Natural killer cell treated with Interleukin-12 subunit alpha and Interleukin-12 subunit beta and Interleukin-15 and Interleukin-18, amount 100 ng/mL, for 72 hours (primary cell): ENCODE measurements at regions not wholly inside any gene's neighbourhood (a gene's known extent, or its start where the extent isn't known, plus 50 kb on each side); places are given as distances from the start of the nearest gene placed in this dataset.

Experiments
- ATAC-seq, 2 donors: fragments of 150-1000 bp; cut with Tn5 transposase in 1 of 2; sonication (Bioruptor Pico), chemical (Tn5 transposase) in 1 of 2; 2 replicates each; pipeline ENCODE4 v1.10.0; 2021
- DNase-seq: peaks from one replicate; pipeline ENCODE4 v3.0.0; 2022; ENCODE audit warnings: low spot score
- H3K27ac Mint-ChIP-seq, 2 donors: 1 replicate in 1 of 2; 2 replicates in 1 of 2; pipeline ENCODE4 v1.8.0; 2022; ENCODE audit warnings: mixed read lengths in 2 of 2, mild to moderate bottlenecking in 1 of 2, moderate library complexity in 1 of 2
- H3K27me3 Mint-ChIP-seq, 2 donors: 1 replicate in 1 of 2; 2 replicates in 1 of 2; pipeline ENCODE4 v1.8.0; 2022; ENCODE audit warnings: mixed read lengths in 2 of 2
- H3K36me3 Mint-ChIP-seq: one replicate; pipeline ENCODE4 v1.8.0; 2022; ENCODE audit warnings: mixed read lengths
- H3K4me1 Mint-ChIP-seq, 2 donors: 1 replicate in 1 of 2; 2 replicates in 1 of 2; pipeline ENCODE4 v1.8.0; 2022; ENCODE audit warnings: low read depth in 2 of 2, mixed read lengths in 2 of 2, mild to moderate bottlenecking in 1 of 2
- H3K4me3 Mint-ChIP-seq: one replicate; pipeline ENCODE4 v1.8.0; 2022; ENCODE audit warnings: mixed read lengths
- H3K9me3 Mint-ChIP-seq: 2 replicates; pipeline ENCODE4 v1.8.0; 2022; ENCODE audit warnings: mixed read lengths

- Mint-ChIP-seq H3K27me3 (peaks cover 8 to 23% of the 10 kb centered on the region in 2 donors), H3K9me3 (no peaks in the 10 kb centered on the region), H3K27ac (peak overlapping the region; percentile 87 to 95), H3K4me3 (peak overlapping the region; percentile 84), H3K36me3 (no peaks in the 10 kb centered on the region), H3K4me1 (peaks cover 28% of the 10 kb centered on the region in 2 donors)
- no peak for DNase-seq
- ATAC-seq, result peak; percentile 75 to 89
Observed at GRCh38 chr2:38474715-38475566, 97.9 kb upstream of the ATL2 start.

GRCh38 chr2:38474021-38474456 is 97.0 kb upstream of the ATL2 start:
- ATAC-seq (peak in 1 of 2 donors; percentile 49), DNase-seq (no peak)
- peak overlapping the region; percentile 87 to 95 for H3K27ac Mint-ChIP-seq
- H3K4me3 Mint-ChIP-seq, result peak overlapping the region; percentile 84
- H3K9me3 Mint-ChIP-seq, result no peaks in the 10 kb centered on the region
- H3K36me3 Mint-ChIP-seq, result no peaks in the 10 kb centered on the region
- H3K27me3 Mint-ChIP-seq, result peaks cover 8 to 23% of the 10 kb centered on the region in 2 donors
- peaks cover 28% of the 10 kb centered on the region in 2 donors for H3K4me1 Mint-ChIP-seq

- no peaks in the 10 kb centered on the region for H3K36me3 Mint-ChIP-seq
- peaks cover 8 to 23% of the 10 kb centered on the region in 2 donors for H3K27me3 Mint-ChIP-seq
- H3K4me3 Mint-ChIP-seq, result peak overlapping the region; percentile 84
- H3K9me3 Mint-ChIP-seq, result no peaks in the 10 kb centered on the region
- H3K27ac Mint-ChIP-seq, result peak overlapping the region; percentile 87 to 95
- peaks cover 28% of the 10 kb centered on the region in 2 donors for H3K4me1 Mint-ChIP-seq
- ATAC-seq (peak in 1 of 2 donors; percentile 31), DNase-seq (no peak)
Observed at GRCh38 chr2:38473333-38474005, 96.4 kb upstream of the ATL2 start.

- Mint-ChIP-seq H3K4me1 (peaks cover 23% of the 10 kb centered on the region in 2 donors), H3K27ac (peak overlapping the region in 1 of 2 donors; percentile 23), H3K4me3 (no peak overlapping the region), H3K36me3 (no peaks in the 10 kb centered on the region), H3K9me3 (no peaks in the 10 kb centered on the region), H3K27me3 (peaks cover 8 to 15% of the 10 kb centered on the region in 2 donors)
- no peak for DNase-seq
- ATAC-seq, result no peak
Observed at GRCh38 chr2:38470115-38470514, 93.0 kb upstream of the ATL2 start.

GRCh38 chr2:38467768-38468455 is 90.8 kb upstream of the ATL2 start:
- no peak for ATAC-seq
- no peaks in the 10 kb centered on the region for H3K9me3 Mint-ChIP-seq
- H3K4me1 Mint-ChIP-seq, result peaks cover 3% of the 10 kb centered on the region in 2 donors
- H3K4me3 Mint-ChIP-seq, result no peak overlapping the region
- no peaks in the 10 kb centered on the region for H3K36me3 Mint-ChIP-seq
- no peak for DNase-seq
- peak overlapping the region in 1 of 2 donors; percentile 13 for H3K27ac Mint-ChIP-seq
- H3K27me3 Mint-ChIP-seq, result peaks cover 8 to 10% of the 10 kb centered on the region in 2 donors

GRCh38 chr2:38466876-38467767 is 90.0 kb upstream of the ATL2 start:
- Mint-ChIP-seq H3K4me3 (no peak overlapping the region), H3K9me3 (no peaks in the 10 kb centered on the region), H3K36me3 (no peaks in the 10 kb centered on the region), H3K27me3 (peaks cover 6% of the 10 kb centered on the region in 2 donors), H3K4me1 (peaks cover 2 to 5% of the 10 kb centered on the region in 2 donors), H3K27ac (no peak overlapping the region)
- no peak for ATAC-seq
- no peak for DNase-seq

- no peak overlapping the region for H3K4me3 Mint-ChIP-seq
- no peaks in the 10 kb centered on the region for H3K36me3 Mint-ChIP-seq
- peaks cover 2 to 5% of the 10 kb centered on the region in 2 donors for H3K4me1 Mint-ChIP-seq
Observed at GRCh38 chr2:38466409-38466808, 89.3 kb upstream of the ATL2 start.

GRCh38 chr2:38465789-38466127 is 88.7 kb upstream of the ATL2 start:
- ATAC-seq, result peak in 1 of 2 donors; percentile 31

More at GRCh38 chr2:38466409-38466808, 89.3 kb upstream of the ATL2 start:
- H3K27me3 Mint-ChIP-seq, result peaks cover 0 to 3% of the 10 kb centered on the region in 2 donors
- no peak for ATAC-seq
- H3K27ac Mint-ChIP-seq, result no peak overlapping the region
- no peaks in the 10 kb centered on the region for H3K9me3 Mint-ChIP-seq
- DNase-seq, result no peak

GRCh38 chr2:38464971-38465788 is 88.1 kb upstream of the ATL2 start:
- Mint-ChIP-seq H3K27ac (peak overlapping the region in 1 of 2 donors; percentile 50), H3K4me1 (peaks cover 2 to 5% of the 10 kb centered on the region in 2 donors), H3K36me3 (no peaks in the 10 kb centered on the region), H3K27me3 (peaks cover 5 to 7% of the 10 kb centered on the region in 2 donors), H3K4me3 (no peak overlapping the region), H3K9me3 (no peaks in the 10 kb centered on the region)
- DNase-seq (no peak), ATAC-seq (no peak)

More at GRCh38 chr2:38465789-38466127, 88.7 kb upstream of the ATL2 start:
- no peaks in the 10 kb centered on the region for H3K9me3 Mint-ChIP-seq
- H3K27me3 Mint-ChIP-seq, result peaks cover 0 to 3% of the 10 kb centered on the region in 2 donors
- no peak overlapping the region for H3K4me3 Mint-ChIP-seq
- no peaks in the 10 kb centered on the region for H3K36me3 Mint-ChIP-seq
- no peak for DNase-seq
- peak overlapping the region in 1 of 2 donors; percentile 50 for H3K27ac Mint-ChIP-seq
- H3K4me1 Mint-ChIP-seq, result peaks cover 2 to 5% of the 10 kb centered on the region in 2 donors

GRCh38 chr2:38463752-38464151 is 86.7 kb upstream of the ATL2 start:
- ATAC-seq (no peak), DNase-seq (no peak)
- no peaks in the 10 kb centered on the region for H3K36me3 Mint-ChIP-seq
- H3K9me3 Mint-ChIP-seq, result no peaks in the 10 kb centered on the region
- no peak overlapping the region for H3K27ac Mint-ChIP-seq
- peaks cover 2 to 5% of the 10 kb centered on the region in 2 donors for H3K4me1 Mint-ChIP-seq
- H3K4me3 Mint-ChIP-seq, result no peak overlapping the region
- peaks cover 7 to 9% of the 10 kb centered on the region in 2 donors for H3K27me3 Mint-ChIP-seq

- no peak overlapping the region for H3K4me3 Mint-ChIP-seq
- peak; percentile 52 to 62 for ATAC-seq
Observed at GRCh38 chr2:38462121-38462661, 85.1 kb upstream of the ATL2 start.

GRCh38 chr2:38461470-38461869 is 84.4 kb upstream of the ATL2 start:
- Mint-ChIP-seq H3K4me1 (peaks cover 2 to 5% of the 10 kb centered on the region in 2 donors), H3K27me3 (peaks cover 23 to 27% of the 10 kb centered on the region in 2 donors), H3K36me3 (no peaks in the 10 kb centered on the region), H3K4me3 (no peak overlapping the region), H3K9me3 (no peaks in the 10 kb centered on the region), H3K27ac (no peak overlapping the region)
- DNase-seq, result no peak
- no peak for ATAC-seq

More at GRCh38 chr2:38462121-38462661, 85.1 kb upstream of the ATL2 start:
- Mint-ChIP-seq H3K36me3 (no peaks in the 10 kb centered on the region), H3K4me1 (peaks cover 2 to 5% of the 10 kb centered on the region in 2 donors), H3K27ac (no peak overlapping the region), H3K9me3 (no peaks in the 10 kb centered on the region), H3K27me3 (peaks cover 21 to 24% of the 10 kb centered on the region in 2 donors)
- no peak for DNase-seq
